OCI-LY1 (cell line): ENCODE measurements at regions not wholly inside any gene's neighbourhood (a gene's known extent, or its start where the extent isn't known, plus 50 kb on each side); places are given as distances from the start of the nearest gene placed in this dataset.

Source experiments
- EZH2 ChIP-seq: fragments of 200-600 bp; sonication (generic), shearing (Covaris generic); IDR thresholded peaks from 2 replicates; pipeline ENCODE4 v1.8.0; 2017; ENCODE audit warnings: borderline replicate concordance, mixed run types, mild to moderate bottlenecking, antibody characterized with exemption, low read length, moderate library complexity, mixed read lengths
- TF ChIP-seq, protein P1 (sequence below): fragments of 200-600 bp; sonication (generic), shearing (Covaris generic); IDR thresholded peaks from 2 replicates; pipeline ENCODE4 v1.5.1; 2017; ENCODE audit warnings: mild to moderate bottlenecking, antibody characterized with exemption, low read length, moderate library complexity, mixed read lengths

DNA sequence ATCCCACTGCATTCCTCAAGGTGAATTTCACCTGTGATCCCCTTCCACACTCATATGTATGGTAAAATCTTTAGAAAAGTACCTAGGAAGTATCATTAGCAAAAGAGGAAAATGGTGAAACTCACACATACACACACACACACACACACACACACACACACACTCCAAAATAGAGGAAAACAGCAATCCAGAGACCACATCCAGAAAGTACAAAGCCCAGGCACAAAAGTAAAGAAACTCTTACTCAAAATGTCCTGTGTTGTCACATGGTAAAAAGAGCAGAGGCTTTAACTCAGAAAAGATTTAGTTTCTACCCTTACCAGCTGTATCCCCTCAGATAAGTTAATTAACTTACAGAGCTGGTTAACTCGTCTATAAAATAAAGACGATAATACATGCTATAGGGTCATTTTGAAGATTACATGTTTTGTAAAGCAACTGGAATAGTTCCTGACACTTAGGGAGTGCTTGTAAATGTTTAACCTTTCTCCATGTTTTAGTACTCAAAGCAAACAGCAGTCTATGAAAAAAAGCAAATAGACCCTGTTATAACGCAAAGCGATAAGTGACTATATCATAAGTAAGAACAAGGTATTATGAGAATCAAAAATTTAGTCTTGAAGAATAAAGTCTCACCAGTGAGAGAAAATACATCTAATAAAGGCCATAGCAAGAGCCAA, 360.0 kb upstream of the LRATD1 start:
- TF ChIP-seq EZH2 = no peak
- TF ChIP-seq, protein P1, sequence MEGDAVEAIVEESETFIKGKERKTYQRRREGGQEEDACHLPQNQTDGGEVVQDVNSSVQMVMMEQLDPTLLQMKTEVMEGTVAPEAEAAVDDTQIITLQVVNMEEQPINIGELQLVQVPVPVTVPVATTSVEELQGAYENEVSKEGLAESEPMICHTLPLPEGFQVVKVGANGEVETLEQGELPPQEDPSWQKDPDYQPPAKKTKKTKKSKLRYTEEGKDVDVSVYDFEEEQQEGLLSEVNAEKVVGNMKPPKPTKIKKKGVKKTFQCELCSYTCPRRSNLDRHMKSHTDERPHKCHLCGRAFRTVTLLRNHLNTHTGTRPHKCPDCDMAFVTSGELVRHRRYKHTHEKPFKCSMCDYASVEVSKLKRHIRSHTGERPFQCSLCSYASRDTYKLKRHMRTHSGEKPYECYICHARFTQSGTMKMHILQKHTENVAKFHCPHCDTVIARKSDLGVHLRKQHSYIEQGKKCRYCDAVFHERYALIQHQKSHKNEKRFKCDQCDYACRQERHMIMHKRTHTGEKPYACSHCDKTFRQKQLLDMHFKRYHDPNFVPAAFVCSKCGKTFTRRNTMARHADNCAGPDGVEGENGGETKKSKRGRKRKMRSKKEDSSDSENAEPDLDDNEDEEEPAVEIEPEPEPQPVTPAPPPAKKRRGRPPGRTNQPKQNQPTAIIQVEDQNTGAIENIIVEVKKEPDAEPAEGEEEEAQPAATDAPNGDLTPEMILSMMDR = no peak
